Neutrophil (primary cell): ENCODE measurements at regions not wholly inside any gene's neighbourhood (a gene's known extent, or its start where the extent isn't known, plus 50 kb on each side); places are given as distances from the start of the nearest gene placed in this dataset.

Source experiments
- H3K27ac ChIP-seq: fragments of 200-600 bp; sonication (generic); 2 replicates; pipeline ENCODE4 v1.5.1; 2016; ENCODE audit warnings: mild to moderate bottlenecking, moderate library complexity
- H3K27me3 ChIP-seq: fragments of 200-600 bp; sonication (generic); 2 replicates; pipeline ENCODE4 v1.6.0; 2016; ENCODE audit warnings: mild to moderate bottlenecking
- H3K36me3 ChIP-seq: fragments of 200-600 bp; sonication (generic); 2 replicates; pipeline ENCODE4 v1.5.1; 2017
- H3K4me1 ChIP-seq, 2 experiments: fragments of 200-600 bp in 1 of 2; sonication (generic) in 1 of 2; 1 replicate in 1 of 2; 2 replicates in 1 of 2; pipeline versions ENCODE4 v1.5.1 to v1.6.1; 2013 to 2016; ENCODE audit warnings: low read depth in 1 of 2, low read length in 1 of 2, mild to moderate bottlenecking in 1 of 2, moderate library complexity in 1 of 2; ENCODE audit not compliant: control insufficient read depth in 1 of 2, insufficient read depth in 1 of 2
- H3K4me3 ChIP-seq, 2 experiments: fragments of 200-600 bp in 1 of 2; sonication (generic) in 1 of 2; 1 replicate in 1 of 2; 2 replicates in 1 of 2; pipeline ENCODE4 v1.5.1; 2013 to 2016; ENCODE audit warnings: low read depth in 1 of 2, low read length in 1 of 2, mild to moderate bottlenecking in 1 of 2, moderate library complexity in 1 of 2
- H3K9me3 ChIP-seq: fragments of 200-600 bp; sonication (generic); 2 replicates; pipeline ENCODE4 v1.5.1; 2016
- TF ChIP-seq, protein P1 (sequence below): fragments of 200-600 bp; sonication (generic); IDR thresholded peaks from 2 replicates; pipeline ENCODE4 v1.5.1; 2016; ENCODE audit warnings: antibody characterized with exemption

DNA sequence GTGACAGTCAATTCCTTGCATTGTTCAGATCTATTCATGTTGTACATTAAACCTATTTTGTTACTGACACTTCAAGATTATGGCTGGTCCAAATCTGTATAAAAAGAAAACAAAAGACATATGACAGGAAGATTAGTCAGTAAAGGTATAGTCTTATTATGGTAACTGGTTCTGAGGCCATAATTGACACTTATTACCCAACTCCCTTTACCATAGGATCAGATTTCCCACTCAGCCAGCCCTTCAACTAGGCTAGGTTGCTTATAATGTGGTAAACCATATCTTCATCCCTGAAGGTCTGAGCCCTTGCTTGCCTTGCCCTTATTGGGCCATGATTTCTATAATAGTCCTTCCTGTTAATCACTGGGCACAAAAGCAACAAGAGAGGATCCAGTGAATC lies 289.6 kb downstream of the CXXC4 start:
- no peaks in the 10 kb centered on the region for H3K9me3 ChIP-seq
- no peak overlapping the region for H3K4me3 ChIP-seq
- H3K4me1 ChIP-seq = no peaks in the 10 kb centered on the region
- H3K27ac ChIP-seq = no peak overlapping the region
- H3K27me3 ChIP-seq = no peaks in the 10 kb centered on the region
- TF ChIP-seq, protein P1, sequence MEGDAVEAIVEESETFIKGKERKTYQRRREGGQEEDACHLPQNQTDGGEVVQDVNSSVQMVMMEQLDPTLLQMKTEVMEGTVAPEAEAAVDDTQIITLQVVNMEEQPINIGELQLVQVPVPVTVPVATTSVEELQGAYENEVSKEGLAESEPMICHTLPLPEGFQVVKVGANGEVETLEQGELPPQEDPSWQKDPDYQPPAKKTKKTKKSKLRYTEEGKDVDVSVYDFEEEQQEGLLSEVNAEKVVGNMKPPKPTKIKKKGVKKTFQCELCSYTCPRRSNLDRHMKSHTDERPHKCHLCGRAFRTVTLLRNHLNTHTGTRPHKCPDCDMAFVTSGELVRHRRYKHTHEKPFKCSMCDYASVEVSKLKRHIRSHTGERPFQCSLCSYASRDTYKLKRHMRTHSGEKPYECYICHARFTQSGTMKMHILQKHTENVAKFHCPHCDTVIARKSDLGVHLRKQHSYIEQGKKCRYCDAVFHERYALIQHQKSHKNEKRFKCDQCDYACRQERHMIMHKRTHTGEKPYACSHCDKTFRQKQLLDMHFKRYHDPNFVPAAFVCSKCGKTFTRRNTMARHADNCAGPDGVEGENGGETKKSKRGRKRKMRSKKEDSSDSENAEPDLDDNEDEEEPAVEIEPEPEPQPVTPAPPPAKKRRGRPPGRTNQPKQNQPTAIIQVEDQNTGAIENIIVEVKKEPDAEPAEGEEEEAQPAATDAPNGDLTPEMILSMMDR = no peak
- H3K36me3 ChIP-seq = no peaks in the 10 kb centered on the region

DNA sequence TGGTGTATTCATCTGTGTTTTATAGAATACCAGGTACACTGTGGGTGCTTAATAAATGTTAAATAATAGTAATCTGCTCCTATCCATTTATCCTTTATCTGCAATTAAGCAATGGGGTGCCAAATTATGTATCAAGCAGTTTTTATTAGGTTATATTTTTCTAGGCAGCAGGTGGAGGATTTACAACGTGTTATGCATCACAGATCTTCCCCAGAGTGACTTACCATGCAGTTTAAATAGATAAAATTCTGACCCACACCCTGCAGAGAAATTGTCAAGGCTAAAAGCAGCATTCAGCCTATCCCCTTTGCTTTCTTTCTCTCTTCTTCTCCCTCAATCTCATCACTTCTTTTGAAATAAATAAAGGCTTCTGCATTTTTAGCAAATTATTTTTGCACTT lies 306.4 kb downstream of the CXXC4 start:
- Histone ChIP-seq H3K27me3 (no peaks in the 10 kb centered on the region), H3K4me1 (no peaks in the 10 kb centered on the region), H3K4me3 (no peak overlapping the region), H3K27ac (no peak overlapping the region), H3K9me3 (no peaks in the 10 kb centered on the region), H3K36me3 (no peaks in the 10 kb centered on the region)
- TF ChIP-seq, protein P1 = no peak

DNA sequence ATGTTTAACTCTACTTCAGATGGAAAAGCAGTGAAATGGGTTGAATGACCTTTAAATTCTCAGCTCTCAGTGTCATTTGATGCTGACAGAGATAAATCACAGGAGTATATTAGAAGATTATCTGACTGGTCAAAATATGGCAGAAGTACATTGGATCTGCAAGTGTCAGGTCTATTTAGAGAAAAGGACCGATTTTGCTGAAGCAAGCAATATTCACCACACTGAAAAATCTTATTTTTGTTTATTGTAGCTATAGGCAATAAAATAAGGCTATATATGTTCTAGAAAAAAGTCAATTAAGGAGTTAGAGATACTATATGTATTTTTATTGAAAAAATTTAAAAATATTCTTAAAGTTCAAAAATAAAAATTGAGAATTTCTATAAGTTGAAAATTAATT lies 325.3 kb downstream of the CXXC4 start:
- Histone ChIP-seq H3K9me3 (peaks cover 3% of the 10 kb centered on the region), H3K27ac (no peak overlapping the region), H3K4me3 (no peak overlapping the region), H3K36me3 (no peaks in the 10 kb centered on the region), H3K4me1 (no peaks in the 10 kb centered on the region), H3K27me3 (no peaks in the 10 kb centered on the region)
- TF ChIP-seq, protein P1 = no peak

DNA sequence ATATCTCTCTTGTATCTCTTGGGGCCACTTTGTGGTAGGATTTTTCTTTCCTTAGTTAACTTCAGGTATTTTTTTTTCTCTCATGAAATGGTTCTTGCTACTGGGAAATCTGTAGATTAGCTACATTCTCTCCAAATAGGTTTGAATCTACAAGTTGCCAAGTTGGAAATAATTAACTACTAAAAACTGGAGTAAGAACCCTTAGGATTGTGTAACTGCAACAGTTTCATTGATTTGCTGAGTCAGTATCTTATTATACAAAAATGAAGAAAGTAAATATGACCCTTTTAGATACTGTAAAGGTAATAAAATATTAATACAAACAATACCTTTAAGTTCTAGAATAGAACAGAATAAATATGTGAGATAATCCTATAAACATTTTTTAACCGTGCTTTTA lies 327.9 kb downstream of the CXXC4 start:
- Histone ChIP-seq H3K27ac (no peak overlapping the region), H3K36me3 (no peaks in the 10 kb centered on the region), H3K4me1 (no peaks in the 10 kb centered on the region), H3K9me3 (peaks cover 3% of the 10 kb centered on the region), H3K27me3 (no peaks in the 10 kb centered on the region), H3K4me3 (no peak overlapping the region)
- TF ChIP-seq, protein P1 = no peak

DNA sequence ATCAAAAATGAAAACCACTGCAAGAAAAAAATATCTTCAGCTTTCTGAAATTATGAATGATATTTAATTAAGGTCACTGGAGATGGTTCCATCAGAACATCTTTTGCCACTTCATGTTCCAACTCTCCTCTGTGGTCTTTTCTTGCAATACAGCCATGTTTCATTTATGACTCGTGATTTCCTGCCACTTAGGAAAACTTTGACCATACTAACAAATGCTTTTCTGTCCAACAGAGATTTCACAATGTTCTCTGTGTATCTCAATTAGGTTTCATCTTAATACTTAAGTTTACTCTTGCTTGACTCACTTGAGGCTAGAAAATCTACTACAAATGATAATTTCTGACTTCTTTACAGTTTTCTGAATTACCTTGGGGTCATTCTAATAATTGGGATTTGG lies 330.9 kb downstream of the CXXC4 start:
- no peaks in the 10 kb centered on the region for H3K9me3 ChIP-seq
- no peak overlapping the region for H3K4me3 ChIP-seq
- H3K4me1 ChIP-seq = no peaks in the 10 kb centered on the region
- H3K27ac ChIP-seq = no peak overlapping the region
- no peaks in the 10 kb centered on the region for H3K36me3 ChIP-seq
- TF ChIP-seq, protein P1 = no peak
- H3K27me3 ChIP-seq = no peaks in the 10 kb centered on the region

DNA sequence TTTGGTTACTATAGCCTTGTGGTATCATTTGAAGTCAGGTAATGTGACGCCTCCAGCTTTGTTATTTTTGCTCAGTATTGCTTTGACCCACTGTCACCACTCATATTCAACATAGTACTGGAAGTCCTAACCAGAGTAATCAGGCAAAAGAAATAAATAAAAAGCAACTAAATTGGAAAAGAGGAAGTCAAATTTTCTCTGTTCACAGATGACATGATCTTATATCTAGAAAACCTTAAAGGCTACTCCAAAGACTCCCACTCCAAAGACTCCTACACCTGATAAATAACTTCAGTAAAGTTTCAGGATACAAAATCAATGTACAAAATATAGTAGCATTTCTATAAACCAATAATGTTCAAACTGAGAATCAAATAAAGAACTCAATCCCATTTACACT lies 348.6 kb downstream of the CXXC4 start:
- TF ChIP-seq, protein P1 = no peak
- H3K4me3 ChIP-seq = no peak overlapping the region
- no peaks in the 10 kb centered on the region for H3K9me3 ChIP-seq
- no peaks in the 10 kb centered on the region for H3K27me3 ChIP-seq
- no peak overlapping the region for H3K27ac ChIP-seq
- H3K4me1 ChIP-seq = no peaks in the 10 kb centered on the region
- H3K36me3 ChIP-seq = no peaks in the 10 kb centered on the region
